GM23338 (cell line): ENCODE measurements at regions not wholly inside any gene's neighbourhood (a gene's known extent, or its start where the extent isn't known, plus 50 kb on each side); places are given as distances from the start of the nearest gene placed in this dataset.

ENCODE experiments used
- ATAC-seq: fragments of 200-7000 bp; cut with Tn5 transposase; 3 replicates; pipeline ENCODE4 v1.9.1; 2020
- DNase-seq: peaks from one replicate; pipeline ENCODE4 v3.0.0-alpha.2; 2015; ENCODE audit warnings: low spot score
- H2AFZ ChIP-seq: fragments of 200-600 bp; sonication (generic); 2 replicates; pipeline ENCODE4 v1.8.0; 2016; ENCODE audit warnings: antibody characterized with exemption, mild to moderate bottlenecking, moderate library complexity
- H3F3A ChIP-seq: fragments of 200-600 bp; sonication (generic); replicated peaks from 2 replicates; pipeline ENCODE4 v1.8.0; 2017; ENCODE audit warnings: antibody characterized with exemption, mixed run types, low read depth
- H3K27ac ChIP-seq: fragments of 200-600 bp; sonication (generic); 2 replicates; pipeline ENCODE4 v1.6.1; 2016; ENCODE audit warnings: low read depth
- H3K27me3 ChIP-seq: fragments of 200-600 bp; sonication (generic); 2 replicates; pipeline ENCODE4 v1.8.0; 2016; ENCODE audit warnings: mild to moderate bottlenecking, mixed run types, moderate library complexity; ENCODE audit not compliant: insufficient read depth
- H3K36me3 ChIP-seq: fragments of 200-600 bp; sonication (generic); 2 replicates; pipeline ENCODE4 v1.8.0; 2016; ENCODE audit warnings: mild to moderate bottlenecking; ENCODE audit not compliant: insufficient read depth
- H3K4me1 ChIP-seq: fragments of 200-600 bp; sonication (generic); 2 replicates; pipeline ENCODE4 v1.8.0; 2016; ENCODE audit warnings: mild to moderate bottlenecking, moderate library complexity; ENCODE audit not compliant: insufficient read depth
- H3K4me2 ChIP-seq: fragments of 200-600 bp; sonication (generic); 2 replicates; pipeline ENCODE4 v1.7.1; 2017; ENCODE audit warnings: mixed run types
- H3K4me3 ChIP-seq: fragments of 200-600 bp; sonication (generic); 2 replicates; pipeline ENCODE4 v1.6.1; 2016; ENCODE audit warnings: mixed run types
- H3K79me2 ChIP-seq: fragments of 200-600 bp; sonication (generic); replicated peaks from 2 replicates; pipeline ENCODE4 v1.8.0; 2017; ENCODE audit warnings: mild to moderate bottlenecking; ENCODE audit not compliant: insufficient read depth
- H3K9me2 ChIP-seq: fragments of 200-600 bp; sonication (generic); 2 replicates; pipeline ENCODE4 v1.8.0; 2017; ENCODE audit not compliant: insufficient read depth
- H4K20me1 ChIP-seq: fragments of 200-600 bp; sonication (generic); replicated peaks from 2 replicates; pipeline ENCODE4 v1.8.0; 2017; ENCODE audit warnings: mild to moderate bottlenecking; ENCODE audit not compliant: insufficient read depth
- H3K27ac Mint-ChIP-seq: 2 replicates; pipeline ENCODE4 v1.8.0; 2020; ENCODE audit warnings: inconsistent platforms, mild to moderate bottlenecking, moderate library complexity, mixed read lengths
- H3K27me3 Mint-ChIP-seq: 3 replicates; pipeline ENCODE4 v1.8.0; 2022; ENCODE audit warnings: low read depth, mild to moderate bottlenecking, moderate library complexity, mixed read lengths, inconsistent platforms; ENCODE audit not compliant: insufficient read depth, poor library complexity
- H3K36me3 Mint-ChIP-seq: 3 replicates; pipeline ENCODE4 v1.8.0; 2021; ENCODE audit warnings: low read depth, mild to moderate bottlenecking, inconsistent platforms, moderate library complexity, mixed read lengths
- H3K4me1 Mint-ChIP-seq: 3 replicates; pipeline ENCODE4 v1.8.0; 2020; ENCODE audit warnings: mild to moderate bottlenecking, inconsistent platforms, mixed read lengths
- H3K4me3 Mint-ChIP-seq: 3 replicates; pipeline ENCODE4 v1.8.0; 2021; ENCODE audit warnings: moderate library complexity, mild to moderate bottlenecking, inconsistent platforms, mixed read lengths
- H3K9me3 Mint-ChIP-seq: 3 replicates; pipeline ENCODE4 v1.8.0; 2020; ENCODE audit warnings: moderate library complexity, mild to moderate bottlenecking, inconsistent platforms, mixed read lengths
- CREB1 ChIP-seq: fragments of 250-450 bp; sonication (Bioruptor Pico); IDR thresholded peaks from 2 replicates; pipeline ENCODE4 v1.5.0; 2020; ENCODE audit warnings: low read depth, mild to moderate bottlenecking, moderate library complexity
- EZH2phosphoT487 ChIP-seq: fragments of 200-600 bp; sonication (generic); IDR thresholded peaks from one replicate; pipeline ENCODE4 v1.8.1; 2018; ENCODE audit warnings: antibody characterized with exemption; ENCODE audit not compliant: unreplicated experiment
- JUNB ChIP-seq: IDR thresholded peaks from one replicate; pipeline ENCODE4 v1.6.1; 2016; ENCODE audit warnings: antibody characterized with exemption; ENCODE audit not compliant: unreplicated experiment
- NANOG ChIP-seq: IDR thresholded peaks from 2 replicates; pipeline ENCODE4 v1.6.1; 2016; ENCODE audit warnings: antibody characterized with exemption, borderline replicate concordance
- POLR2AphosphoS5 ChIP-seq: IDR thresholded peaks from 2 replicates; pipeline ENCODE4 v1.6.1; 2016; ENCODE audit warnings: antibody characterized with exemption, low read depth
- ZNF114 ChIP-seq: fragments of 250-450 bp; sonication (Bioruptor Pico); IDR thresholded peaks from 2 replicates; pipeline ENCODE4 v1.5.0; 2020; ENCODE audit warnings: mild to moderate bottlenecking, moderate library complexity
- ZNF331 ChIP-seq: fragments of 250-450 bp; sonication (Bioruptor Pico); IDR thresholded peaks from 2 replicates; pipeline ENCODE4 v1.5.0; 2020; ENCODE audit warnings: low read depth, mild to moderate bottlenecking, moderate library complexity
- TF ChIP-seq, protein P1 (sequence below): IDR thresholded peaks from one replicate; pipeline ENCODE4 v1.6.1; 2018; ENCODE audit warnings: antibody characterized with exemption; ENCODE audit not compliant: unreplicated experiment
- TF ChIP-seq, protein P2 (sequence below): IDR thresholded peaks from 2 replicates; pipeline ENCODE4 v1.6.1; 2016; ENCODE audit warnings: antibody characterized with exemption
- TF ChIP-seq, protein P3 (sequence below), 2 experiments: fragments of 200-600 bp in 1 of 2; sonication (generic) in 1 of 2; conservative IDR thresholded peaks; 2 replicates each; pipeline versions ENCODE4 v1.5.1 to v1.6.1; 2016 to 2017; ENCODE audit warnings: antibody characterized with exemption in 2 of 2, low read depth in 2 of 2, mild to moderate bottlenecking in 2 of 2, moderate library complexity in 1 of 2
- TF ChIP-seq, protein P4 (sequence below): fragments of 250-450 bp; sonication (Bioruptor Pico); IDR thresholded peaks from 2 replicates; pipeline ENCODE4 v1.5.0; 2020; ENCODE audit warnings: mild to moderate bottlenecking, moderate library complexity

DNA sequence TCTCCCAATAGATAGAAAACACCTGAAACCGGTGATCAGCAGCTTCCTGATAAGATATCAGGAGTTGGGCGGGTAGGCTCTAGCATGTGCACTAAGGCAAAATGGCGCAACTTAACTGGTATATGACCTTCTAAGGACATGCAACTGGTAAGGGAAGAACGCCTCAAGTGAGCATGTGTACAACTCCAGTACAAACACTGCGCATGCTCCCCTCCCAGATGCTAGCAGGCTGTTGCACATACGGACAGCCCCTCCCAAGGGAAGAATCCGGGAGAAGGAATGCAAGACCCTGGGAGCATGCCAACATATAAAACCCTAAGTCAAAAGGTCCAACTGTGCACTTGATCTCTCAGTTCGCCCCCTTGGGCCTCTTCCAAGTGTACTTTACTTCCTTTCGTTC, 110.8 kb downstream of the TSEN15 start:
- ATAC-seq (no peak), DNase-seq (no peak)
- no peaks in the 10 kb centered on the region for H3K27me3 ChIP-seq
- H3K36me3 ChIP-seq = no peaks in the 10 kb centered on the region; the same call in 1 of the 2 replicates
- H3K4me1 Mint-ChIP-seq = peaks cover 2% of the 10 kb centered on the region; the same call in 2 of the 3 replicates
- H3K27ac ChIP-seq = no peak overlapping the region
- H3K9me3 Mint-ChIP-seq = no peaks in the 10 kb centered on the region; the same call in 2 of the 3 replicates
- no peak overlapping the region for H3K4me2 ChIP-seq
- H3F3A ChIP-seq = no peaks in the 10 kb centered on the region
- H3K9me2 ChIP-seq = no peaks in the 10 kb centered on the region
- H3K27ac Mint-ChIP-seq = no peak overlapping the region
- H3K4me3 Mint-ChIP-seq = no peak overlapping the region
- H3K4me3 ChIP-seq = no peak overlapping the region
- TF ChIP-seq NANOG = no peak
- no peak for TF ChIP-seq POLR2AphosphoS5
- TF ChIP-seq, protein P1, sequence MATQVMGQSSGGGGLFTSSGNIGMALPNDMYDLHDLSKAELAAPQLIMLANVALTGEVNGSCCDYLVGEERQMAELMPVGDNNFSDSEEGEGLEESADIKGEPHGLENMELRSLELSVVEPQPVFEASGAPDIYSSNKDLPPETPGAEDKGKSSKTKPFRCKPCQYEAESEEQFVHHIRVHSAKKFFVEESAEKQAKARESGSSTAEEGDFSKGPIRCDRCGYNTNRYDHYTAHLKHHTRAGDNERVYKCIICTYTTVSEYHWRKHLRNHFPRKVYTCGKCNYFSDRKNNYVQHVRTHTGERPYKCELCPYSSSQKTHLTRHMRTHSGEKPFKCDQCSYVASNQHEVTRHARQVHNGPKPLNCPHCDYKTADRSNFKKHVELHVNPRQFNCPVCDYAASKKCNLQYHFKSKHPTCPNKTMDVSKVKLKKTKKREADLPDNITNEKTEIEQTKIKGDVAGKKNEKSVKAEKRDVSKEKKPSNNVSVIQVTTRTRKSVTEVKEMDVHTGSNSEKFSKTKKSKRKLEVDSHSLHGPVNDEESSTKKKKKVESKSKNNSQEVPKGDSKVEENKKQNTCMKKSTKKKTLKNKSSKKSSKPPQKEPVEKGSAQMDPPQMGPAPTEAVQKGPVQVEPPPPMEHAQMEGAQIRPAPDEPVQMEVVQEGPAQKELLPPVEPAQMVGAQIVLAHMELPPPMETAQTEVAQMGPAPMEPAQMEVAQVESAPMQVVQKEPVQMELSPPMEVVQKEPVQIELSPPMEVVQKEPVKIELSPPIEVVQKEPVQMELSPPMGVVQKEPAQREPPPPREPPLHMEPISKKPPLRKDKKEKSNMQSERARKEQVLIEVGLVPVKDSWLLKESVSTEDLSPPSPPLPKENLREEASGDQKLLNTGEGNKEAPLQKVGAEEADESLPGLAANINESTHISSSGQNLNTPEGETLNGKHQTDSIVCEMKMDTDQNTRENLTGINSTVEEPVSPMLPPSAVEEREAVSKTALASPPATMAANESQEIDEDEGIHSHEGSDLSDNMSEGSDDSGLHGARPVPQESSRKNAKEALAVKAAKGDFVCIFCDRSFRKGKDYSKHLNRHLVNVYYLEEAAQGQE = no peak
- TF ChIP-seq, protein P2, sequence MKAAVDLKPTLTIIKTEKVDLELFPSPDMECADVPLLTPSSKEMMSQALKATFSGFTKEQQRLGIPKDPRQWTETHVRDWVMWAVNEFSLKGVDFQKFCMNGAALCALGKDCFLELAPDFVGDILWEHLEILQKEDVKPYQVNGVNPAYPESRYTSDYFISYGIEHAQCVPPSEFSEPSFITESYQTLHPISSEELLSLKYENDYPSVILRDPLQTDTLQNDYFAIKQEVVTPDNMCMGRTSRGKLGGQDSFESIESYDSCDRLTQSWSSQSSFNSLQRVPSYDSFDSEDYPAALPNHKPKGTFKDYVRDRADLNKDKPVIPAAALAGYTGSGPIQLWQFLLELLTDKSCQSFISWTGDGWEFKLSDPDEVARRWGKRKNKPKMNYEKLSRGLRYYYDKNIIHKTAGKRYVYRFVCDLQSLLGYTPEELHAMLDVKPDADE = no peak
- no peak for TF ChIP-seq JUNB
- no peak for TF ChIP-seq ZNF331 (CRISPR knock-in tag)
- TF ChIP-seq, protein P3, sequence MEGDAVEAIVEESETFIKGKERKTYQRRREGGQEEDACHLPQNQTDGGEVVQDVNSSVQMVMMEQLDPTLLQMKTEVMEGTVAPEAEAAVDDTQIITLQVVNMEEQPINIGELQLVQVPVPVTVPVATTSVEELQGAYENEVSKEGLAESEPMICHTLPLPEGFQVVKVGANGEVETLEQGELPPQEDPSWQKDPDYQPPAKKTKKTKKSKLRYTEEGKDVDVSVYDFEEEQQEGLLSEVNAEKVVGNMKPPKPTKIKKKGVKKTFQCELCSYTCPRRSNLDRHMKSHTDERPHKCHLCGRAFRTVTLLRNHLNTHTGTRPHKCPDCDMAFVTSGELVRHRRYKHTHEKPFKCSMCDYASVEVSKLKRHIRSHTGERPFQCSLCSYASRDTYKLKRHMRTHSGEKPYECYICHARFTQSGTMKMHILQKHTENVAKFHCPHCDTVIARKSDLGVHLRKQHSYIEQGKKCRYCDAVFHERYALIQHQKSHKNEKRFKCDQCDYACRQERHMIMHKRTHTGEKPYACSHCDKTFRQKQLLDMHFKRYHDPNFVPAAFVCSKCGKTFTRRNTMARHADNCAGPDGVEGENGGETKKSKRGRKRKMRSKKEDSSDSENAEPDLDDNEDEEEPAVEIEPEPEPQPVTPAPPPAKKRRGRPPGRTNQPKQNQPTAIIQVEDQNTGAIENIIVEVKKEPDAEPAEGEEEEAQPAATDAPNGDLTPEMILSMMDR (conservative IDR thresholded peaks at IDR 0.05; ENCODE audit: low read depth in 2 of 2) = no peak
- no peak for TF ChIP-seq EZH2phosphoT487
- no peak for TF ChIP-seq CREB1 (CRISPR knock-in tag)
- TF ChIP-seq, protein P4, sequence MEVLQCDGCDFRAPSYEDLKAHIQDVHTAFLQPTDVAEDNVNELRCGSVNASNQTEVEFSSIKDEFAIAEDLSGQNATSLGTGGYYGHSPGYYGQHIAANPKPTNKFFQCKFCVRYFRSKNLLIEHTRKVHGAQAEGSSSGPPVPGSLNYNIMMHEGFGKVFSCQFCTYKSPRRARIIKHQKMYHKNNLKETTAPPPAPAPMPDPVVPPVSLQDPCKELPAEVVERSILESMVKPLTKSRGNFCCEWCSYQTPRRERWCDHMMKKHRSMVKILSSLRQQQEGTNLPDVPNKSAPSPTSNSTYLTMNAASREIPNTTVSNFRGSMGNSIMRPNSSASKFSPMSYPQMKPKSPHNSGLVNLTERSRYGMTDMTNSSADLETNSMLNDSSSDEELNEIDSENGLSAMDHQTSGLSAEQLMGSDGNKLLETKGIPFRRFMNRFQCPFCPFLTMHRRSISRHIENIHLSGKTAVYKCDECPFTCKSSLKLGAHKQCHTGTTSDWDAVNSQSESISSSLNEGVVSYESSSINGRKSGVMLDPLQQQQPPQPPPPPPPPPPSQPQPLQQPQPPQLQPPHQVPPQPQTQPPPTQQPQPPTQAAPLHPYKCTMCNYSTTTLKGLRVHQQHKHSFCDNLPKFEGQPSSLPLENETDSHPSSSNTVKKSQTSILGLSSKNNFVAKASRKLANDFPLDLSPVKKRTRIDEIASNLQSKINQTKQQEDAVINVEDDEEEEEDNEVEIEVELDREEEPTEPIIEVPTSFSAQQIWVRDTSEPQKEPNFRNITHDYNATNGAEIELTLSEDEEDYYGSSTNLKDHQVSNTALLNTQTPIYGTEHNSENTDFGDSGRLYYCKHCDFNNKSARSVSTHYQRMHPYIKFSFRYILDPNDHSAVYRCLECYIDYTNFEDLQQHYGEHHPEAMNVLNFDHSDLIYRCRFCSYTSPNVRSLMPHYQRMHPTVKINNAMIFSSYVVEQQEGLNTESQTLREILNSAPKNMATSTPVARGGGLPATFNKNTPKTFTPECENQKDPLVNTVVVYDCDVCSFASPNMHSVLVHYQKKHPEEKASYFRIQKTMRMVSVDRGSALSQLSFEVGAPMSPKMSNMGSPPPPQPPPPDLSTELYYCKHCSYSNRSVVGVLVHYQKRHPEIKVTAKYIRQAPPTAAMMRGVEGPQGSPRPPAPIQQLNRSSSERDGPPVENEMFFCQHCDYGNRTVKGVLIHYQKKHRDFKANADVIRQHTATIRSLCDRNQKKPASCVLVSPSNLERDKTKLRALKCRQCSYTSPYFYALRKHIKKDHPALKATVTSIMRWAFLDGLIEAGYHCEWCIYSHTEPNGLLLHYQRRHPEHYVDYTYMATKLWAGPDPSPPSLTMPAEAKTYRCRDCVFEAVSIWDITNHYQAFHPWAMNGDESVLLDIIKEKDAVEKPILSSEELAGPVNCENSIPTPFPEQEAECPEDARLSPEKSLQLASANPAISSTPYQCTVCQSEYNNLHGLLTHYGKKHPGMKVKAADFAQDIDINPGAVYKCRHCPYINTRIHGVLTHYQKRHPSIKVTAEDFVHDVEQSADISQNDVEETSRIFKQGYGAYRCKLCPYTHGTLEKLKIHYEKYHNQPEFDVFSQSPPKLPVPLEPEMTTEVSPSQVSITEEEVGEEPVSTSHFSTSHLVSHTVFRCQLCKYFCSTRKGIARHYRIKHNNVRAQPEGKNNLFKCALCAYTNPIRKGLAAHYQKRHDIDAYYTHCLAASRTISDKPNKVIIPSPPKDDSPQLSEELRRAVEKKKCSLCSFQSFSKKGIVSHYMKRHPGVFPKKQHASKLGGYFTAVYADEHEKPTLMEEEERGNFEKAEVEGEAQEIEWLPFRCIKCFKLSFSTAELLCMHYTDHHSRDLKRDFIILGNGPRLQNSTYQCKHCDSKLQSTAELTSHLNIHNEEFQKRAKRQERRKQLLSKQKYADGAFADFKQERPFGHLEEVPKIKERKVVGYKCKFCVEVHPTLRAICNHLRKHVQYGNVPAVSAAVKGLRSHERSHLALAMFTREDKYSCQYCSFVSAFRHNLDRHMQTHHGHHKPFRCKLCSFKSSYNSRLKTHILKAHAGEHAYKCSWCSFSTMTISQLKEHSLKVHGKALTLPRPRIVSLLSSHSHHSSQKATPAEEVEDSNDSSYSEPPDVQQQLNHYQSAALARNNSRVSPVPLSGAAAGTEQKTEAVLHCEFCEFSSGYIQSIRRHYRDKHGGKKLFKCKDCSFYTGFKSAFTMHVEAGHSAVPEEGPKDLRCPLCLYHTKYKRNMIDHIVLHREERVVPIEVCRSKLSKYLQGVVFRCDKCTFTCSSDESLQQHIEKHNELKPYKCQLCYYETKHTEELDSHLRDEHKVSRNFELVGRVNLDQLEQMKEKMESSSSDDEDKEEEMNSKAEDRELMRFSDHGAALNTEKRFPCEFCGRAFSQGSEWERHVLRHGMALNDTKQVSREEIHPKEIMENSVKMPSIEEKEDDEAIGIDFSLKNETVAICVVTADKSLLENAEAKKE = no peak
- TF ChIP-seq ZNF114 (CRISPR knock-in tag) = no peak
- H3K36me3 Mint-ChIP-seq = no peaks in the 10 kb centered on the region
- H3K4me1 ChIP-seq = peaks cover 7% of the 10 kb centered on the region; the same call in 1 of the 2 replicates
- H2AFZ ChIP-seq = no peak overlapping the region
- no peaks in the 10 kb centered on the region for H4K20me1 ChIP-seq
- peaks cover 4% of the 10 kb centered on the region for H3K27me3 Mint-ChIP-seq
- no peaks in the 10 kb centered on the region for H3K79me2 ChIP-seq
